Upper lobe of left lung (tissue), 4 donors: ENCODE measurements at regions not wholly inside any gene's neighbourhood (a gene's known extent, or its start where the extent isn't known, plus 50 kb on each side); places are given as distances from the start of the nearest gene placed in this dataset.
A peak's percentile ranks its signal among the peaks of the same experiment; 100 is the strongest.

ENCODE experiments used
- EP300 ChIP-seq, 4 donors: sonication (generic); formaldehyde crosslinking; IDR thresholded peaks; one replicate each; pipeline ENCODE4 v1.5.1; 2017; ENCODE audit warnings: antibody characterized with exemption in 4 of 4, control low read depth in 2 of 4
- POLR2A ChIP-seq, 4 donors: fragments of 450-650 bp; IDR thresholded peaks; one replicate each; pipeline ENCODE4 v1.5.1; 2016 to 2017; ENCODE audit warnings: antibody characterized with exemption in 4 of 4, mild to moderate bottlenecking in 2 of 4

DNA sequence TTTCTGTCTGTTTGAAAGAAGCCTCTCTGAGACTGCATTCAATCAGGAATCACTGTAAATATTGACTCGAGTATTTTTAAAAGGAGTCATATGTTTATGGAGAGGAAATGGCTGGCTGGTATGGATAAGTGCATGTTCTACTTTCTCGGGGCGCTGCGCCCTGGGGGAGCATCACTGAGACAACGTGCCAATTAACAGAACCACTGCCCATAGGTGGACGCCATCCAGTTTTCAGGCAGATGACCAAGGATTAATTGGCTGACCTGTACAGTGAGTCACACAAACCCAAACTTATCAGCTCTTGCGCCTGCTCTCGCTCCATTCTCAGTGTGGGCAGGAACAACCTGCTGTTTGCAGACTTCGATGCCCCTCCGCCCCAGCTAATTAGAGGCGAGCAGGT is 571.2 kb downstream of the QKI start:
- TF ChIP-seq EP300 (IDR thresholded peaks at IDR 0.05), result peak in 2 of 4 donors; percentile 58 to 75
- no peak for TF ChIP-seq POLR2A (IDR thresholded peaks at IDR 0.05)
